HG03354 (cell line): ENCODE measurements at regions not wholly inside any gene's neighbourhood (a gene's known extent, or its start where the extent isn't known, plus 50 kb on each side); places are given as distances from the start of the nearest gene placed in this dataset.

Source experiments
- ATAC-seq: cut with Tn5 transposase; IDR thresholded peaks from one replicate; pipeline ENCODE4 v1.9.1; 2021; ENCODE audit warnings: mild to moderate bottlenecking; ENCODE audit not compliant: unreplicated experiment, poor library complexity, severe bottlenecking

DNA sequence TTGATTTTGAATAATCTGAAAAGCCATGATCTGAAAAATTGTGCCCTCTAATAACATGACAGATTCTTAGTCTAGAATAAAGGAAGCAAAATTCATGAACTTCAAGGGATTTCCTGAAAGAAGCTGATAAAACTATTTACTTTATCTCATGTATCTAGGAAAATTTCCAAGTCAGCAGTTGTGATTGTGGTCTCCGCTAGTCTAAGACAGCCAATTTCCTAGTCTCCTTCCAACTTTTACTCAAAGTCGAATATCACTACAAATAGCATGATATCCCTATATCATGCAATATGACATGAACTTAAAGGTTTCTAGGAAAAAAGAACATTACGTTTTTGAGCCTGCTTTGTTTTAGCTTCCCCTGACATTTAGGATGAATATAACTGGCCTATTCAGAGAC, 202.1 kb upstream of the GHITM start:
- no peak for ATAC-seq

DNA sequence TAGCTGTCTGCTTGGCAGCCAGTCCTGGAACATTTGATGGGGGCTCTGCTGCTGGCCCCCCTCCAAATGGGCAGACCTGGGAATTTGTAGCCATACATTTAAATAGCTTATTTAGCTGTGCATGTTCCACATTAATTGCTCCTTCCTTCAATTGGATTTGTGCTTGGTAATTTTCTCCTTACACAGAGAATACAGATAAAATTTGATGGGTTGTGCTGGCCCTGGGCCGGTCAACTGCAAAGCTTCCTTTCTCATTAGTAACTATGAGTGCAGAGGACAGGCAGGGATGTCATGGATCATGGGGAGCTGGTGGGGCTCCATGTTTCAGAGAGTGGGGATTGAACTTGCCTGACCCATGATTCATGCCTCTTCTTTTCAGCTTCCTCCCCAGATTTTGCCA, 201.5 kb upstream of the GHITM start:
- no peak for ATAC-seq

DNA sequence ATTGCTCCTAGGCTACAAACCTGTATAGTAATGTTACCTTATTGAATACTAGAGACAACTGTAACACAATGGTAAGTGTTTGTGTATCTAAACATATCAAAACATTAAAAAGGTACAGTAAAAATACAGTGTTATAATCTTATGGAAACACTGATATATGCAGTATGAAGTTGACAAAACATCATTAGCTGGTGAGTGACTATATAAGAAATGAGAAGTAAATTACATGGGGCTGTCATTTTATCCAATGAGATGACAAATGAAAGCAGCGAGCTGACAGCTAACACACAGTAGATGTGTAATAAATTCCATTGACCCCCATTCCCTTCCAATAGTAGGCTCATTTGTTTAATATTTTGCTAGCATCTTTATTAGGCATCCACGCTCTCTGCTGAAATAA, 198.1 kb upstream of the GHITM start:
- ATAC-seq = no peak

DNA sequence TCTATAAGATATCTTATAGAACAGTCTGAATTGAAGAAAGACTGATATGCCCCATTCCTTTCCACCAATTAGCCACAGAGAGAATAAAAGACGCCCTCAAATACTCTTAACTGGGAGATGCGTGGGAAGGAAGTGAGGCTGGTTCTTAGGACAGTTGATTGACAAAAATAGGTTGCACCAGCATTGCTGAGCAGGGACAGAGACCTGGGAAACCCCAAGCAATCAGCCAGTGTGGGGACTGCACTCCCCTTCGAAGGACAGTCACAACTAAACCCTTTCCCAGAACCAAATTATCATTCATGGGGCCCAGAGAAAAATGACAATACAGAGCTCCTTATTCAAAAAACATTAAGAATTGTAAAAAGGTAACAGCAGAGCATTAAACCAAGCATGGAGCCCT, 196.9 kb upstream of the GHITM start:
- no peak for ATAC-seq

DNA sequence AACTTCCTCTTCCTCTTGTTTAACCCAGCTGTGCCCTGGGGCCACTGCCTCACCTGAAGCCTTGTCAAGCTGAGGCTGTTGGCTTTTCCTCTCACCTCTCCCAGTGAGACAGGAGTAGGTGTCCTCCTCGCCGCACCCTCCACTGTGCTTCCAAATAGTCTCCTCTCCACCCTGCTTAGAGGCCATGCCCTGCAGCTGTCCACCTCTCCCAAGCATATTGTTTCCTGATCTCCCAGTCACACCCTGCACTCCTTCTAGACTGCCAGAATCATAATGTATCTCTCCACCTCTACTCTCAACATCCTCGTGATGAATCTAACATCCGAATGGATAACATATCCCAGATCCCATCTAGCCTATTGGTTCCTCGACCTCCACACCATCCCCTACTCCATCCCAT, 196.3 kb upstream of the GHITM start:
- ATAC-seq = no peak

DNA sequence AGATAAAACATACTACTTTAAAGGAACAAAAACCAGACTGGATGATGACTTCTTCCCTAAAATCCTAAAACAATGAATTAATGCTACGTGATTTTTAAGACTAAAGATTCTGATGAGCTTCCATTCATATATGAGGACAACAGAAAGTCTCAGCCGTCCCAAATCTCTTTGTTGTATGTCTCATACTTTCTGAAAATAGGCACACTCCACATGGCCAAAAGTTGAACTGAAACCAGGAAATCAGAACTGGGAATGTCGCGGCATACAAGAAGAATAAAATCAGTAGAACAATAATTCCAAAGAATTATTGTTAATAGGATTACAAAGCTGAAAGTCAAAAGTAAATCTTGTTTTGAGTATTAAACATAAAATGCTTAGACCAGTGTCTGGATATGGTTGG, 195.4 kb upstream of the GHITM start:
- ATAC-seq = no peak

DNA sequence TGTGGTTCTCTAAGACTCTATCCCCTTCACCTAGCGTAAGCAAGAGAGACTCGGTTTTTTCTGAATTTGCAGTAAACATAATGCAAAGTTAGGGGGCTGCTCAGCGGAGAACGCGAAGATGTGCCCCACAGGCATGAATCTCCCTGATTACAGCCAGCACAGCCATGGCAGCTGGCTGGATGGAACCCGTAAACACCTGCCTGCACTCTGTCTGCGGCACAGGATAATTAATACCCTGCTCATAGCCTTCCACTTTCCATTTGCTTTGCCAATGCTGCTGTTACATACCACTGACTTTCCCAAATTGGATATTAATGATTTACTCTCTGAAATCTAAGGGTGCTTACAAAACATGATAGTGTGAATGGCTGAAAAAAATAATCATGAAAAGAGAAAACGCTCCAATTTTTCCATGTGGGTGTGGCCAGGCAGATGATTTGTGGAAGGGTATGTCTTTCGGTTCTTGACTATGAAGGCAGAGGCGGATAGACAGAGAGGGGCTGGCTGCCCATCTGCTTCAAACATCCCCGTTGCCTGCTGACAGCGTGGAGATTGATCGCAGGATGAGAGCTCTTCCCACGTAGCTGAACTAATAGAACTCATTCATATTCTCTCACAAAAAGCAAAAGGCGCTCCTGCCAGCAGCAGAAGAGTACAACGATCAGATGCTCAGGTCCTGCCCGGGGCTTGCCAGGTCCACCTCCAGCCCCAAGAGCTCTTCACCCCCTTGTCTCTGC, 193.2 kb upstream of the GHITM start:
- no peak for ATAC-seq

DNA sequence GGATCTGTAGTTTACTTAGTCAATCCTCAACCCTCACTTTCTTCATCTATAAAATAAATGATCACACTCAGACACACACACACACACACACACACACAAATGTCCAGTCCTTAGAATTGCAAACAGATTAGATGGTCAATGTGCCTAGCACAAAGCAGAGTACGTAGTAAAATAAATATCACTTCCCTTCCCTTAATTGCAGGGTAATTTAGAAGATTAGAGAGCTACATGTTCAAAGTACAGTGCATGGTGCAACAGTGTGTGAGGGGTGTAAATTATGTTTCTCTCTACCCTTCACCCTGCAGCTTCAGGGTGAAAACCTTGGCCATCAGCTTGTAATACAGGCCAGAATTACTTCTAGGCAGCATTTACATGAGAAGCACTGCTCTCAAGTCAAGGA, 187.0 kb upstream of the GHITM start:
- ATAC-seq = no peak

DNA sequence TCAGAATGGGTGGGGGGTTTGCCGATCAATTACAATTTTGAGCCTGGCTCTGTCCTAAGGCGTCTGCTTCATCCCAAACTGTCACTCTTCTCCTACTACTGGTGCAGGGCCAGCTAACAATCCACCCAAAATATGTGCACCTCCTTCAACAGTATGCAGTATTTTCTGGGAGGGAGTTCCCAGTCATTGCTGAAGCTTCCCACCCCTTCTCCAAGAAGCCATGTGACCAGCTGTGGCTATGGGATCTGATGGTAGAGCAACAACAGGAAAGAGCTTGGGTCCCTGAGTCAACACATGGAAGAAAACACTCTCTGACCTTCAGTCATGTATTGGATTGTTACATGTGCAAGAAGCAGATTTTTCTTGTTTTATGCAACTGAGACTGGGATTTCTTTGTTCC, 185.7 kb upstream of the GHITM start:
- no peak for ATAC-seq

DNA sequence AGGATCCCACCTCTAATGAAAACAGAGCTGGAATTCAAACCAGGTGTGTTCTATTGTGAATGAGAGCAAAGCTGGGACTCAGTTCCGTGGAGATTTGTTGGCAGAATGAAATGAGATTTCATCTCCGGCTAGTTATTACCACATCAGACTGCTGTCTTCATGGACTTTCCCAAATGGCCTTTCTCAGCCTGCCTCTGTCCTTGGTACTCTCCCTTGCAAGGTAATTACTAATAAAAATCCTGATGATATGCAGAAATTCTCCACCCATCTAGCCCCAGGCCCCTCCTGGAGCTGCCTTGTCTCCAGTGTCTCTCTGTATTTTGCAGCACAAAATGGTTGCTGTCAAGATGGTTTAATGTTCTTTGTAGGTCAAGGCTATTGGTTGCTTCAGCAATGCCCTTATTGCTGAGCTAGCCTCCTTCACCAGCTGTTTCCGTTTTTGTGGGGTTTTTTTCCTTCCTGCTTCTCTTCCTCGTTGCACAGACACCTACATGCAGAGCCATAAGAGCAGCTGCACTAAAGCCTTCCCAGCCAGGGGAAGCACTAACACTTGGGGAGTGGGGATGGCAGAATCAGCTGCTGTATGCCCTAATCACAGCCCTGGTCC, 185.0 kb upstream of the GHITM start:
- ATAC-seq = no peak

DNA sequence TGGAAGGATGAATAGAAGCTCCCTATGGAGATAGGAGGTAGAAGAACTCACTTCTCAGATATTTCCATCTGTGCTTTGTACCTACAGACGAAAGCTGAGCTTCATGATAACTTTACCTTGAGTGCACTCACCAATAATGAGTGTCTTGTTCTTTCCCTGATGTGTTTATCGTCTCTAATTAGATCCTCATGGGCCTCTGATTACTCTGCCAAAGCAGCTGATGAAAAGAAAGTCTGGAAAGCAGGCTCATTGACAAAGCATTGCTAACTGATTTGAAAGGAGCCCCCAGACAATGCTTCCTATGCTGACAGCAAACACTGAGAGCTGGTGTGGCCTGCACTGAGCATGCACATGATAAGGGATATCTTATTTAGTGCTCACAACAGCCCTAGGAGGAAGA, 183.9 kb upstream of the GHITM start:
- no peak for ATAC-seq

DNA sequence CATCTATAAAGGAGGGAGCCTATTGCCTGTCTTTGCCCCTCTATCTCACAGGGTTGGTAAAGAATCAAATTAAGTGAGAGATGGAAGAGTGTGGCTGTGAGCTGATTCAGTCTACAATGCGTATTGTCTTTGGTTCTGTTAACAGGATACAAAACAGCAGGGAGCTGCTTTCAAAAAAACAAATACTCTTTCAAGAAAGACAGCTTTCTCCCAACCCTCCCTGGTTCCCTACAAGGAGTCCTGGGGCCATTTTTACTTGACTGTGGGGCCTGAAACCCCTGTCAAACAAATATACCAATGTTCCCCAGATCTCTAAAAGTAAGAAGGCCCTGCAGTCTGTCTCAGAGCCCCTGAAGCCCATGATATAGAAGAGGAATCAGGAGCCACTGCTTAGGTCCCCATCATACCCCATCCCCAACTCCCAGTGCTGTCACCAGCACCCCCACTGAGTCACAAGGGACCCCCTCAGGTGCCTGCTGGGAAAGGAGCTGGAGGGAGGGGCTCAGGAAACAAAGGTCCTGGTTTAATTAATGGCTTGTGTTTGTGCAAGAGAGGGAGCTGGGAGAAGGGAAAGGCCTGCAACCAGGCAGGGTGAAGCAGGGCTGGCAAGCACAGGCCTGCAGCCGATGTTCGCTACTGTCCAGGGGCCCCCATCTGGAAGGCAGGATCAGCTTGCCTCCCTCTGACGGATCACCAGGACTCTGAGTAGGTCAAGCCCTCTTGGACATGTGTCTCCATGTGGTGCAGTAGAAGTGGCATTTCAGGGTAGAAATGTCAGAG, 182.0 kb upstream of the GHITM start:
- ATAC-seq = no peak

DNA sequence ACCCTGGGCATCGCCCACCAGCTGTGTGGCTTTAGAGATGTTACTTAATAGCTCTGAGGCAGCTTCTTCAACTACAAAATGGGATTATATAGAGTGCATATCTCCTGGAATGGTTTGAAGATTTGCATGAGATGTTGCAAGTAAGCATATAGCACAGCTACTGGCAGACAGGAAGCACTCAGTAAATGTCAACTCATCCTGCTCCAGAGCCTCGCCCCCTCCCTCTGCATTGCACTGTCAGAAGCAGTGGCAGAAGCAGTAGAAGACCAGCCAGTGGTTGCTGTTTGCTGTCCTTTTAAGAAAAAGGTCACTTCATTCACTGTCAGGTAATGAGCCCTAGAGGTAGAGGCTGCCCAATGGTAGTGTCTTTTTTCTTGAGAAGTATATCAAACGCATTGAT, 180.0 kb upstream of the GHITM start:
- no peak for ATAC-seq

DNA sequence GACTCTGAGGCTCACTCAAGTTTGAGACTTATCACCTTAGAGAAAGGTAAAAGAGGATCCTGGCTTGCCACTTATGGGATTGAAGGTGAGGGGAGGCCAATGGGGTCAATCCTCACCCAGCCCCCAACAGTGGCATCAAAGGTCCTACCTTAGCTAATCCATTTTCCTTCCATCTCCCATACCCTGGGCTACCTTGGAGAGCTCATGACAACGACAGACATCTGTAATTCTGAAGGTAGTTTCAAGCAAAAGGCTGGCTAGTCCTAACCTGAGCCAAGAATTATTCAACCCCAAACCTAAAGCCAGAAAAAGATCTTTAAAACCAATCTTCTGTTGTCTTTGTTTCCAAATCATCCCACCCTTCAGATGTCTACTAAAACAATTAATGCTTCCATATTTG, 179.2 kb upstream of the GHITM start:
- no peak for ATAC-seq

DNA sequence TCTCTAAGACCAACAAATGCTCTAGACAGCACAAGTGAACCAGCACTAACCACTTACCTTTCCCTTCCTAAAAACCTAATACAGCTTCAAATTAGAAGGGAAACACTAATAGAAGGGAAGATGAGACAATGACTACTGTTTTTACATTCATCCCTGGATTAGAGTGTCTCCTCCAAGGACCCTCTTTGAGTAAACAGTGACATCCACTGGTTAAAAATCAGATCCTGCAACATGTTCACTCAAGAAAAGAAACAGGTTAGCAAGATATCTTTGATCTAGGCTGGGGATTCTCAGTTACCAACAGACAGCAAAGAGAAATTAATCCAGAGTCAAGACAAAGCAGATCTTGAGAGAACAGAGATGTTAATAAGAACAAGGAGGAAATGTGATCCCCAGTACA, 177.7 kb upstream of the GHITM start:
- ATAC-seq = no peak

DNA sequence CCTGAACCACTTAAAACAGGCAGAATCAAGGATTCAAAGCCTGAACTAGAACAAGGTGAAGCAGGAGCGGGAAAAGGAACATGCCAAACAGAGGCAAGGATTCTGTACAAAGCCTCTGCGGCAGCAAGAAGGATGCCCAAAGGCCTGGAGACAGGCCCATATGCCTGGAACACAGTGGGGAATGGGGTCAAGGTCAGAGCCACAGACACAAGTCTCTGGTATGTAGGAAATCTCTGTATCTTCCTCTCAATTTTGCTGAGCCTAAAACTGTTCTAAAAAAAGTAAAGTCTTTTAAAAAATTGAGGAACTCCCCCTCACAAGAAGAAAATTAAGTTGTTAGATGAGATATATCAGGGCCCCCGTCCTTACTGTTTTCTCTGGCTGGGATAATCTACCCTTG, 175.9 kb upstream of the GHITM start:
- ATAC-seq = no peak

DNA sequence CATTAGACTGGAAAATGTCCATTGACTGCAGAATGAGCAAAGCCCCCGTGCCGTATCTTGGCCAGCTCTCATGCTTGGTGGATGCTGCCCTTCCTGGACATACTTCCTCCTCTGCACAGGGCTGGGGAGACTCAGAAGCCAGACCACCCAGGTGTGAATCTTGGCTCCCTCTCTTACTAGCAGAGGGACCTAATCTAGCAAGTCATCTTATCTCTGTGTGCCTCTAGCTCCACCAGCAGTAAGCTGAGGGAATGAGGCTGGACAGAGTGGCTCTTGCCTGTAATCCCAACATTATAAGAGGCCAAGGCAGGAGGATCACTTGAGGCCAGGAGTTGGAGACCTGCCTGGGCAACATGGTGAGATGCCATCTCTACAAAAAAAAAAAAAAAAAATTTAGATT, 173.8 kb upstream of the GHITM start:
- no peak for ATAC-seq

DNA sequence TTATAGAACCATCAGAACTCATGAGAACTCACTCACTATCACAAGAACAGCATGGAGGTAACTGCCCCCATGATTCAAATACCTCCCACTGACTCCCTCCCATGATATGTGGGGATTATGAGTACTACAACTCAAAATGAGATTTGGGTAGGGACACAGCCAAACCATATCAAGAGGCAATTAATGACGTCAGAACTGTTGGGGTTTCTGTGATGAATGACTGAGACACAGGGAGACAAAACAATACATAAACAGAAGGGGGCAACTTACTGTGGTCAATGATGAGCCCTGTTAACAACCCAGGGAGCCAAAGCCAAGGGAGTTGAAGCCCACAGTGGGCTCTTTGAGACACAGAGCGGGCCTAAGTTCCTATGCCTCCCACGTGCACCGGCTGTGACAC, 171.3 kb upstream of the GHITM start:
- no peak for ATAC-seq

DNA sequence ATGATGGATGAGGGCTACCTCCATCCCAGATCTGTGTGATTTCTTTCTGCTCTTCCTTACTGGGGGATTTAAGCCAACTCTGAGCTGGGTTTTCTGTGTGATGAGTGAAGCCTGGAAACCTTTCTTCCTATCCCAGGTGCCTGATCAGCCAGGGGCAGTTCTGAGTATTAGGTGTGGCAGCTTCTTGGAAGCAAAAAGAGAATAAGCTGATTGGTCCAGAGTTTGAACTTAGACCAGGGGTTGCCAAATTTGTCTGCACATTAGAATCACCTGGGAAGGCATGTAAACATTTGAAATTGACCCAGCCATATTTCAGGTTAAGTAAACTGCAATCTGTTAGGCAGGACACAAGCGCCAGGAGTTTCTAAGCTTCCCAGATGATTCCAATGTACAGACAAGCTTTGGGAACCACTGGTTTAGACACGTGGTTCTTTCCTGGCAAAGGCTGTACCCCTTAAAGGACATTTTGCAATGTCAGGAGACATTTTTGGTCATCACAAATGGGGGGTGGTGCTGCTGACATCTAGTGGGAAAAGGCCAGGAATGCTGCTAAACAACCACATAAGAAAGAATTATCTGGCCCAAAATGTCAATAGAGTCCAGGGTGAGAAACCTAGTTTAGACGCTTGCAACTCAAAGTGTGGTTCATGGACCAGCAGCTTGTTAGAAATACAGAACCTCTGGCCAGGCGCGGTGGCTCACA, 160.5 kb upstream of the GHITM start:
- ATAC-seq = no peak

DNA sequence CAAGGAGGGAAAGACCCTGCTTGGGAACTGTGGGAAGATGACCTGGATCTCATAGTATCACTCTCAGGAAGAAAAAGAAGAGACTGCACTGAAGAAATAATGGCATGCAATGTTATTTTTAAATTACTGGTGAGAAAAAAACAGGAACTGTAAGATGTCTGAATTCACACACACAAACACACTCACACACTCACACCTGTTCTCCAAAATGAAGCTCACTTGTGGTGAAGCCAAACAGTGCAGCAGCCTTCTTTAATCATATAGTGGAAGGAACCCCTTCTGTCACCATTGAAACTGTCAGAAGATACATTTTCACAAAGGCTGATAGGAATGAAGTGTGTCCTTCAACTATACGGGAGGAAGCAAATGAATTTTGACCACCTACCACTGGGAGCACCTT, 156.5 kb upstream of the GHITM start:
- ATAC-seq = no peak
